Fibroblast of skin of abdomen (primary cell): ENCODE measurements at regions not wholly inside any gene's neighbourhood (a gene's known extent, or its start where the extent isn't known, plus 50 kb on each side); places are given as distances from the start of the nearest gene placed in this dataset.
"Not testable (repeated sequence)": the region's sequence is repeated elsewhere in the genome, so short reads cannot be mapped to it uniquely, and the experiment has no call there.

Experiments used
- DNase-seq: peaks from one replicate; pipeline ENCODE4 v3.0.0-alpha.2; 2013

GRCh38 chr5:159657298-159657697 lies 259.0 kb upstream of the ADRA1B start:
- DNase-seq, result no peak

- peak; percentile 2 for DNase-seq
Measured at GRCh38 chr5:159657771-159658170, 258.5 kb upstream of the ADRA1B start.

- DNase-seq, result no peak
Measured at GRCh38 chr5:159658266-159658925, 257.9 kb upstream of the ADRA1B start.

- peak; percentile 9 for DNase-seq
Measured at GRCh38 chr5:159660401-159660800, 255.9 kb upstream of the ADRA1B start.

GRCh38 chr5:159663986-159664385 lies 252.3 kb upstream of the ADRA1B start:
- no peak for DNase-seq

- no peak for DNase-seq
Measured at GRCh38 chr5:159667286-159667685, 249.0 kb upstream of the ADRA1B start.

GRCh38 chr5:159668556-159668955 lies 247.7 kb upstream of the ADRA1B start:
- DNase-seq, result no peak

- no peak for DNase-seq
Measured at GRCh38 chr5:159669559-159669958, 246.7 kb upstream of the ADRA1B start.

- DNase-seq, result no peak
Measured at GRCh38 chr5:159671886-159672285, 244.4 kb upstream of the ADRA1B start.

GRCh38 chr5:159673538-159673937 lies 242.7 kb upstream of the ADRA1B start:
- DNase-seq, result no peak

- DNase-seq, result no peak
Measured at GRCh38 chr5:159678657-159679392, 237.5 kb upstream of the ADRA1B start.

- DNase-seq, result no peak
Measured at GRCh38 chr5:159680095-159680494, 236.2 kb upstream of the ADRA1B start.

GRCh38 chr5:159681661-159682060 lies 234.6 kb upstream of the ADRA1B start:
- no peak for DNase-seq

- no peak for DNase-seq
Measured at GRCh38 chr5:159682623-159683022, 233.7 kb upstream of the ADRA1B start.

- not testable (repeated sequence) for DNase-seq
Measured at GRCh38 chr5:159687892-159688291, 228.4 kb upstream of the ADRA1B start.

- no peak for DNase-seq
Measured at GRCh38 chr5:159695741-159696294, 220.5 kb upstream of the ADRA1B start.

- DNase-seq, result no peak
Measured at GRCh38 chr5:159697530-159697929, 218.8 kb upstream of the ADRA1B start.

GRCh38 chr5:159698322-159698721 lies 218.0 kb upstream of the ADRA1B start:
- no peak for DNase-seq

GRCh38 chr5:159700016-159700415 lies 216.3 kb upstream of the ADRA1B start:
- DNase-seq, result no peak

GRCh38 chr5:159702301-159702700 lies 214.0 kb upstream of the ADRA1B start:
- no peak for DNase-seq

GRCh38 chr5:159702826-159703225 lies 213.5 kb upstream of the ADRA1B start:
- no peak for DNase-seq

- peak; percentile 20 for DNase-seq
Measured at GRCh38 chr5:159704160-159704559, 212.1 kb upstream of the ADRA1B start.

- DNase-seq, result no peak
Measured at GRCh38 chr5:159705948-159706347, 210.3 kb upstream of the ADRA1B start.

GRCh38 chr5:159708090-159708489 lies 208.2 kb upstream of the ADRA1B start:
- DNase-seq, result no peak
